Upper lobe of right lung (tissue), 1 donor: ENCODE measurements at regions not wholly inside any gene's neighbourhood (a gene's known extent, or its start where the extent isn't known, plus 50 kb on each side); places are given as distances from the start of the nearest gene placed in this dataset.

Source experiments
- ATAC-seq: fragments of 200-7000 bp; cut with Tn5 transposase; one replicate; pipeline ENCODE4 v1.9.1; 2020; ENCODE audit warnings: mild to moderate bottlenecking, moderate library complexity
- DNase-seq: peaks from one replicate; pipeline ENCODE4 v3.0.0-alpha.2; 2020
- H3K27ac ChIP-seq: fragments of 200-600 bp; one replicate; pipeline ENCODE4 v1.8.0; 2022
- H3K27me3 ChIP-seq: fragments of 200-600 bp; one replicate; pipeline ENCODE4 v1.8.0; 2022; ENCODE audit warnings: mild to moderate bottlenecking
- H3K36me3 ChIP-seq: fragments of 200-600 bp; one replicate; pipeline ENCODE4 v1.8.0; 2022
- H3K4me1 ChIP-seq: fragments of 200-600 bp; one replicate; pipeline ENCODE4 v1.8.0; 2022
- H3K4me3 ChIP-seq: fragments of 200-600 bp; one replicate; pipeline ENCODE4 v1.8.0; 2022; ENCODE audit warnings: mild to moderate bottlenecking
- H3K9me3 ChIP-seq: fragments of 200-600 bp; one replicate; pipeline ENCODE4 v1.8.0; 2022
- intact Hi-C: fragments of 100-400 bp; cut with DNase I; formaldehyde crosslinking; loops from one replicate; pipeline ENCODE4 v1.11.0; 2022
- TF ChIP-seq, protein P1 (sequence below): fragments of 200-600 bp; IDR thresholded peaks from one replicate; pipeline ENCODE4 v1.8.0; 2022; ENCODE audit warnings: antibody characterized with exemption
- donor health status: DM: no; HTN: yes; CAD: no; lungs with severe emphysema.

DNA sequence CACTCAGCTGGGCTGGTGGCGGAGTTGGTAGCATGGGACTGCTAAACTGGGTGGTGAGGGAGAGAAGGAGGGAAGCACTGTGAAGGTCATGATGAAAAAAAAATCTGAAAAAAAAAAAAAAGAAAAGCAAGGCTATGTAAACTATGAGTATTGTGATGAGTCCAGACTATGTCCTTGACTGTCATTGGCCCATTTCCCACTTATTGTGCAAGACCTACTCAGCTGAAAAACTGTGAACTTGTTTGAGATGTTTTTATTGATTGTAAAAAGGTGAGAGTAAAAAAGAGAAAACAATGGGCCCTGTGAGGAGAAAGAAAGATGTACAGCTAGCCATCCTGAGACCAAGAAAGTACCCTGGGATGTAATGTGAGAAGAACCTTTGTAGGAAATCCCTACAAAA lies 798.4 kb upstream of the TENM4 start:
- ATAC-seq (no peak), DNase-seq (no peak)
- Histone ChIP-seq H3K9me3 (peaks cover 3% of the 10 kb centered on the region), H3K4me3 (no peak overlapping the region), H3K36me3 (no peaks in the 10 kb centered on the region), H3K4me1 (no peaks in the 10 kb centered on the region), H3K27me3 (no peaks in the 10 kb centered on the region), H3K27ac (no peak overlapping the region)
- TF ChIP-seq, protein P1, sequence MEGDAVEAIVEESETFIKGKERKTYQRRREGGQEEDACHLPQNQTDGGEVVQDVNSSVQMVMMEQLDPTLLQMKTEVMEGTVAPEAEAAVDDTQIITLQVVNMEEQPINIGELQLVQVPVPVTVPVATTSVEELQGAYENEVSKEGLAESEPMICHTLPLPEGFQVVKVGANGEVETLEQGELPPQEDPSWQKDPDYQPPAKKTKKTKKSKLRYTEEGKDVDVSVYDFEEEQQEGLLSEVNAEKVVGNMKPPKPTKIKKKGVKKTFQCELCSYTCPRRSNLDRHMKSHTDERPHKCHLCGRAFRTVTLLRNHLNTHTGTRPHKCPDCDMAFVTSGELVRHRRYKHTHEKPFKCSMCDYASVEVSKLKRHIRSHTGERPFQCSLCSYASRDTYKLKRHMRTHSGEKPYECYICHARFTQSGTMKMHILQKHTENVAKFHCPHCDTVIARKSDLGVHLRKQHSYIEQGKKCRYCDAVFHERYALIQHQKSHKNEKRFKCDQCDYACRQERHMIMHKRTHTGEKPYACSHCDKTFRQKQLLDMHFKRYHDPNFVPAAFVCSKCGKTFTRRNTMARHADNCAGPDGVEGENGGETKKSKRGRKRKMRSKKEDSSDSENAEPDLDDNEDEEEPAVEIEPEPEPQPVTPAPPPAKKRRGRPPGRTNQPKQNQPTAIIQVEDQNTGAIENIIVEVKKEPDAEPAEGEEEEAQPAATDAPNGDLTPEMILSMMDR = no peak
- intact Hi-C loops = no loop called here

DNA sequence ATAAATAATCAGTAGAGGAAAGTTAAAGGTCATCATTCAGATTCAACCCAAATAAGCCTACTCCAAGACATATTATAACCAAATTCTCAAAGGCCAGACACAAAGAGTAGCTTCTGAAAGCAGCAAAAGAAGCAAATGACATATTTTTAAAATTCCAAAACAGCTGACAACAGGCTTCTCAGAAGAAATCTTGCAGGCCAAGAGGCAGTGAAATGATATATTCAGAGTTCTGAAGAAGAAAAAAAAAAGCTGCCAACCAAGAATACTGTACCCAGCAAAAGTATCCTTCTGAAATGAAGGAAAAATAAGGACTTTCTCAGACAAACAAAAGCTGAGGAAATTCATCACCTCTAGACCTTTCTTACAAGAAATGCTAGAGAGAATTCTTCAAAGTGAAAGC lies 787.1 kb upstream of the TENM4 start:
- Histone ChIP-seq H3K27ac (no peak overlapping the region), H3K36me3 (no peaks in the 10 kb centered on the region), H3K9me3 (peaks cover 27% of the 10 kb centered on the region), H3K4me1 (no peaks in the 10 kb centered on the region), H3K27me3 (no peaks in the 10 kb centered on the region), H3K4me3 (no peak overlapping the region)
- ATAC-seq (no peak), DNase-seq (no peak)
- TF ChIP-seq, protein P1 = no peak
- intact Hi-C loops = no loop called here

DNA sequence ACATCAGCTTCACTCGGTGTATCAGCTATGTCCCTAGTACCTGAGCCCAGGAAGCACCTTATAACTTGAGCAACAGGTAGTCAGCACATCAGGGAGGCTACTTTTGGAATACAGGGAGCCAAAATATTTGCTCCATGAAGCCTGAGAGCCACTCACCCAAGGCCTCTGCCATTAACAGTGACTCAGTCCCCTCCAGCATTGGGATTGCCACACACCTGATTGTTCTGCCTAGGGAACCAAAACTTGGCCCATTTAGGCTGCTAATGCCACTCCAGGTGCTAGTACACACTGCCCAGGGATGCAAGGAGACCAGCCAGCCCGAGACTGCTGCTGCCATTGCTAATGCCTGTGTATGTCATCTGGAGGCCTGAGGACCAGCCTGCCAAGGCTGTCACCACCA lies 773.6 kb upstream of the TENM4 start:
- TF ChIP-seq, protein P1 = no peak
- Histone ChIP-seq H3K9me3 (no peaks in the 10 kb centered on the region), H3K4me1 (no peaks in the 10 kb centered on the region), H3K4me3 (no peak overlapping the region), H3K27ac (no peak overlapping the region), H3K36me3 (no peaks in the 10 kb centered on the region), H3K27me3 (no peaks in the 10 kb centered on the region)
- DNase-seq (no peak), ATAC-seq (no peak)
- intact Hi-C loops = no loop called here

DNA sequence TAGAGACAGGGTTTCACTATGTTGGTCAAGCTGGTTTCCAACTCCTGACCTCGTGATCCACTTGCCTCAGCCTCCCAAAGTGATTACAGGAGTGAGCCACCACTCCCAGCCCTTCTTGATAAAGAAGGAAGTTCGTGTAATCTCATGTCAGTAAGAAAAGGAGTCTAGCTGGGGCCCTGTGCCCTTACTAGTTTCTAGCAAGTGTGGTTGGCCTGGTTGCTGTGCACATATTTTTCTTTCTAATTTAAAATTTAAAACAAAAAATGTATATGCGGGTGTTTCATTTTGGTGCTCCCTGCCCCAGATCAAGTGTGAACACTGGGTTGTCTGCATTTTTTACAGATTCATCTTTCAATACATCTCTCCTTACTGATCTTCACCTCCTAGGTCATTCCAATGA lies 770.8 kb upstream of the TENM4 start:
- H3K4me1 ChIP-seq = no peaks in the 10 kb centered on the region
- H3K36me3 ChIP-seq = no peaks in the 10 kb centered on the region
- no peak overlapping the region for H3K4me3 ChIP-seq
- H3K9me3 ChIP-seq = no peaks in the 10 kb centered on the region
- no peaks in the 10 kb centered on the region for H3K27me3 ChIP-seq
- H3K27ac ChIP-seq = no peak overlapping the region
- TF ChIP-seq, protein P1 = no peak
- DNase-seq = no peak
- ATAC-seq = no peak
- intact Hi-C loops = no loop called here

DNA sequence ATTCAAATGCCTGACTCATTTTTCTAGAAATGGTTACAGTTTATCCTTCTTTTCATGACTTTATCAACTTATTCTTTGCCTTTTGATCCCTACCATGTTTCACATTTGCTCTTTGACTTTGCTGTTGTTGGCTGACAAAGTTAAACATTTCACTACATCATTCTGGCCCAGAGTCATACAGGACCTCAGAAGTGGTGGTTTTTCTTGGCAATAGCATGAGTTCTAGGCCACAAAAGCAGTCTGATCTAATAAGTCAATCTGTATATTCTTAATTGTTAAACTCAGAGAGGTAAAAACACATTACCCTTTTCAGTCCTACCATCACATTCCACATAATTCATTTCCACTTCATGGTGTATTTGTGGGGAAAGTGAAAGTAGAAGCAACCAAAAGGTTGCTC lies 763.2 kb upstream of the TENM4 start:
- H3K27ac ChIP-seq = no peak overlapping the region
- H3K9me3 ChIP-seq = no peaks in the 10 kb centered on the region
- DNase-seq (no peak), ATAC-seq (no peak)
- TF ChIP-seq, protein P1 = no peak
- no peaks in the 10 kb centered on the region for H3K4me1 ChIP-seq
- H3K27me3 ChIP-seq = no peaks in the 10 kb centered on the region
- H3K4me3 ChIP-seq = no peak overlapping the region
- intact Hi-C loops = no loop called here
- no peaks in the 10 kb centered on the region for H3K36me3 ChIP-seq

DNA sequence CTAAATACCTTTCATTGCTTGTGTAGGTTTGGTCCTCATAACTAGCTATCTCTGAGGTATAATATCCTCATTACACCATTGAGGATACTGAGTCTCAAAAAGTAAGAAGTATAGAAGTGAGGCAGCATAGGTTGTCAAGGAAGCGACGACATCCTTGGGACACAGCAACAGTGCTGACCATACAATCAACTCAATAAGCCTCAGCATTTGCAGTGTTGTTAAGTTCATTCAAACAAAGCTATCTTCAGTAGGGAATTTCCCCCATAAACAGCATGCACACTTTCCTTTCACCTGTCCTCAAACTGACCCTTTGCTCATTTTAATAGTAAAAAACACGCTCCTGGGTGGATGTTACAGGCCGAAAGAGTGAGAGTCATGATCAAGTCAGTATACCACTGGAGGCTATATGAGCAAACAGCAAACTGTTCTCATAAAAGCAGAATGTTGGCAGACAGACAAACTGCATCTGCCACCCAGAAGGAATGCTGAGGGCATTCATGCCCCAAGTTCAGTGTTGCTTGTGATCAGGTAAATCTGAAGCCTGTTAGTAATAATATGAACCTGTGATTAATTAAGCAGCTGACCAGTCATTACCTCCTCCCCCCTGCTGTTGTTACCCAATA lies 756.2 kb upstream of the TENM4 start:
- TF ChIP-seq, protein P1 = no peak
- no peaks in the 10 kb centered on the region for H3K4me1 ChIP-seq
- no peaks in the 10 kb centered on the region for H3K27me3 ChIP-seq
- intact Hi-C loops = no loop called here
- ATAC-seq = no peak
- H3K27ac ChIP-seq = no peak overlapping the region
- no peak overlapping the region for H3K4me3 ChIP-seq
- no peaks in the 10 kb centered on the region for H3K36me3 ChIP-seq
- H3K9me3 ChIP-seq = no peaks in the 10 kb centered on the region
- no peak for DNase-seq
